GM19043 (cell line): ENCODE measurements at regions not wholly inside any gene's neighbourhood (a gene's known extent, or its start where the extent isn't known, plus 50 kb on each side); places are given as distances from the start of the nearest gene placed in this dataset.
"Not testable (repeated sequence)": the region's sequence is repeated elsewhere in the genome, so short reads cannot be mapped to it uniquely, and the experiment has no call there.

ENCODE experiments used
- ATAC-seq: cut with Tn5 transposase; IDR thresholded peaks from one replicate; pipeline ENCODE4 v1.9.1; 2021; ENCODE audit warnings: low read depth; ENCODE audit not compliant: unreplicated experiment

GRCh38 chr16:18263046-18263445 lies 73.5 kb downstream of the NPIPA8 start:
- ATAC-seq, result not testable (repeated sequence)

DNA sequence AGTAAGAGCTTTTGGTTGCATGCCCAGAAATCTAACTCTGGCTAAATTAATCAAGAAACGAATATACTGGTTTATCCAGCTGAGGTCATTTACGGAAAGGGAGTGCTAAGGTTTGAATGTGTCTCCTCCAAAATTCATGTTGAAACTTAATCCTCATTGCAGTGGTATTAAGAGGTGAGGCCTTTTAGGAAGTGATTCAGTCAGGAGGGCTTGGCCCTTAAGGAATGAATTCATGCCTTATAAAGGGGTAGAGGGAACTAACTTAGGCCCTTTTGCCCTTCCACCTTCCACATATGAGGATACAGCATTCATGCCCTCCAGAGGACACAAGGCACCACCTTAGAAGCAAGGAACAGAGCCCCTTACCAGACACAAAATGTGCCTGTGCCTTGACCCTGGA lies 74.7 kb downstream of the NPIPA8 start:
- ATAC-seq, result not testable (repeated sequence)

GRCh38 chr16:18259496-18260176 lies 76.9 kb downstream of the NPIPA8 start:
- not testable (repeated sequence) for ATAC-seq

DNA sequence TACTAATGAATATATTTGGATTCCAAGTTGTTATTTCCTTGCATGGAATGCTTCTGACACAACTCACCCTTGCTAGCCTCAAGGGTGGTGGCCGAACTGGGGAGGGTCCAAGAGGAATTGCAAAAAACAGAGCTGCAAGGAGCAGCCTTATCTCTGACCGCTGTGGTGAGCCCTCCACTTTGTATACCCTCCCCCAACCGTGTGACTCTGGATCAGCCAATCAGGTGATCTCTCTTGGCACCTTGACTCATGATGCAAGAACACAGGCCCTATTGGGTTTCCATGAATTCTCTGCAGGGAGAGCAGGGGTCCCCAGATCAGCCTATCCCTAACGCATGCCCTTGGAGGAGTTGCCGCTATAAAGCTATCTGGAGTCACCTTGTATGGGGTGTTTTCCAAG lies 83.6 kb downstream of the NPIPA8 start:
- not testable (repeated sequence) for ATAC-seq

GRCh38 chr16:18230505-18230904 lies 106.0 kb downstream of the NPIPA8 start:
- not testable (repeated sequence) for ATAC-seq

DNA sequence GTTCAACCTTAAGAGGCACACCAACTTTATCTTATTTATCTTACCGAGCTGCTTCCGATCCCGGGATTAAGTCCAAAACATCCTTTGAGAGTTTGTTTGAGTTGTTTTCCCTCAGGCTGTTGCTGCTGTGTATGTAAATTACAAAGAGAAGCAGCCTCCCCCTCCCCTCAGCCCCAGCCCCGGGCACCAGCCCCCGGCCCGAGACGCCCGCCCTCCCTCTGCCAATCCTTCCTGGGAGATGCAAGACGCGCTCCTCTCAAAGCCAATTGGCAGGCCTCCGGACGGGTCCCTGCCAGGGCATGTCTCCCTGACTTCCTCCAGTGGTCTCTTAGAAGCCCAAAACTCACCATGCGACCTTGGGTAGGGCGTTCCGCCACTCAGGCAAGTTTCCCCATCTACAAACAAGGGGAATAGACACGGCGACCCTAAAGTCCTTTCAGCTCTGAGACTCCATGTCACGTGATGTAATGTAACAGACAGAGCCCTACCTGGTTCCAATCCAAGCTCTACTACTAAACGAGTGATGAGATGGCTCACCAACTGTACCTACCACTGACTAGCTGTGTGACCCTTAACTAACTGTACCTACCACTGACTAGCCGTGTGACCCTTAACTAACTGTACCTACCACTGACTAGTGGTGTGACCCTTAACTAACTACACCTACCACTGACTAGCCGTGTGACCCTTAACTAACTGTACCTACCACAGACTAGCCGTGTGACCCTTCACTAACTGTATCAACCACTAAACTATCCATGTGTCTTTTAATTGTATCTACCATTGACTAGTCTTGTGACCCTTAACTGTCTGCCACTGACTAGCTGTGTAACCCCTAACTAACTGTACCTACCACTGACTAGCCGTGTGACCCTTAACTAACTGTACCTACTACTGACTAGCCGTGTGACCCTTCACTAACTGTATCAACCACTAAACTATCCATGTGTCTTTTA lies 114.2 kb downstream of the NPIPA8 start:
- ATAC-seq, result not testable (repeated sequence)

DNA sequence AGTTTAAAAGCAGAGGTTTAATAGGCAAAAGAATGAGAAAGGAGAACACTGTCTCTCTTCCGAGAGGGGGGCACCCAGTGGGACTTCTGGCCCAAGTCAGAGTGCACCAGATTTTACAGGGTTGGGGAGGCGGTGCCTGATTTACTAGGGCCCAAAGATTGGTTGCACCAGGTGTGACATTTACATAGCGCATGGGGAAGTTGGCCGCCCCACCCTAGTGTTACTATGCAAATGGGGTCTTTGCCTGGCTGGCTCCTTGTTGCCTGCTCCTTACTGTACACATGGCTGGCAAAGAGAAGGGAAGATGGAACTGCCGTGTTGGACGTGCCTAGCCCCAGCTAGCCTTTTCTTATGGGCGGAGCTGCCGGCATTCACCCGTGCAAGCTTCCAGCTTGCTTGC lies 118.8 kb downstream of the NPIPA8 start:
- ATAC-seq, result not testable (repeated sequence)

- not testable (repeated sequence) for ATAC-seq
Observed at GRCh38 chr16:18216814-18217213, 119.7 kb downstream of the NPIPA8 start.

DNA sequence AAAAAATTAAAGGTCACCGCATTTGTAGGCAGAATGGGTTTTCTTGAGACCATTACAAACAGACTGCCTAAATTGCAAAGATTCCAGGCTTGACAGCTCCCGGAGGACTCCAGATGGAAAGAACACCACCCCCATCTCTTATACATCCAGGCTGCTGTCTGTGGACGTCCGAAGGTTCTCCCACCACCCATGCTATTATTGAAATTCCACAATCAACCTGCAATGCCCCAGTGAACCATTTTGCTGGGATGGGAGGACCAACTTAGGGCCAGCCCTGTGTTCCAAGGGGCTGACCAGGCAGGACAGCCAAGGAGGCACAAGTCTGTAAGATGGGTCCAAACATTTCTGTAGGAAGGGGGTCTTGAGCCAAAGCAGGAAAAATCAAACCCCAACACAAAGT lies 122.7 kb downstream of the NPIPA8 start:
- ATAC-seq, result not testable (repeated sequence)

DNA sequence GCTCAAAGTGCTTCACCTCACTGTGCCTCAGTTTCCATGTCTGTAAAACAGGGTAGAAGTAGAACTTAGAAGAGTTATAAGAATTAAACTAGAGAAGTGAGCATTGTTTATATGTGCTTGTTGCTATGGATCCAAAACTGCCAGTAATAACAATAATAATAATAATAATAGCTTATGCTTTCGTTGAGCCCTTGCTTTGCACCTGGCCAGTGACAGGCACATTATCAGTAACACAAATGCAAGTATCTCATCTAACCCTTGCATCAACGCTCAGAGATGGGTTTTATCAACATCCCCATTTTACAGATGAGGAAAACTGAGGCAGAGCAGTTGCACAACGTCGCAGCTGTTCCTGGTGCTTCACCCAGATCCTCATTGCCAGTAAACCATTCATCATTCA lies 125.0 kb downstream of the NPIPA8 start:
- not testable (repeated sequence) for ATAC-seq

- not testable (repeated sequence) for ATAC-seq
Observed at GRCh38 chr16:18204786-18205185, 131.8 kb downstream of the NPIPA8 start.

- ATAC-seq, result not testable (repeated sequence)
Observed at GRCh38 chr16:18204309-18204708, 132.2 kb downstream of the NPIPA8 start.

GRCh38 chr16:18201511-18201910 lies 135.0 kb downstream of the NPIPA8 start:
- ATAC-seq, result not testable (repeated sequence)

- not testable (repeated sequence) for ATAC-seq
Observed at GRCh38 chr16:18192389-18192788, 144.1 kb downstream of the NPIPA8 start.

GRCh38 chr16:18190179-18190578 lies 146.4 kb downstream of the NPIPA8 start:
- ATAC-seq, result not testable (repeated sequence)

DNA sequence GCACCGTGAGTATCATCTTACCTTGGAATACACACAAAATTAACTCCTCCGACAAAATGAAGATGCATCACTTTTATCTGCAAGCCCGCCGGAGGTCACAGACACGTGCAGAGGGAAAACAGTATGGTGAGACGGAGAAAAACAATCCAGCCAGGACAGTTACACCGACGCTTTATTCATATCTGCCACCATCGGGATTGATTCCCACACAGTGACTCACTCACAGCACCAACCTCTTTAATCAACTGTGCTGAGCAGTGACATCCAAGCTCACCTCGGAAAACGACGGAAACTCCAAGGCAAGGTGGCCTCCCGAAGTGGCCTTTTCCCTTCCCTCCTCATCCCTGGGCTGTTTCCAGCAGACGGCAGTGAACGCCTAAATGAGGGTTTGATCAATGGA lies 151.8 kb downstream of the NPIPA8 start:
- ATAC-seq, result not testable (repeated sequence)

DNA sequence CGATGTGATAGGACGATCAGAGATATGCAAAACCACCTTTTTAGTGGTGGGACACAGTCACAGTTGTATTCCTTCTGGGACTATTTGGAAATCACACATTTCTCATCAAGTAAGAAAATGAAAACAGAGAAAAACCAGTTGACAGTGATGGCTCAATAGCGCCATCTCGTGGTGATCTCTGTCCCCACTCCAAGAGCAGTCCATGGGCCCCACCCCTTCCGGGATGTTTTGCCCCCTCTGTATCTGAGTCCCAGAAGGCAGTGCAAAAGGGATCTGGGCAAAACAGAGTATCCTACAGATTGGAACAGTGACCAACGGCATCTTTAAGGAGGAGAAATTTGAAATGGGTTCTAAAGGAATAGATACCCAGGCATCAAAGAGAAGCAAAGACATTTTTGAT lies 155.5 kb downstream of the NPIPA8 start:
- not testable (repeated sequence) for ATAC-seq

GRCh38 chr16:18173945-18174497 lies 162.5 kb downstream of the NPIPA8 start:
- ATAC-seq, result not testable (repeated sequence)

GRCh38 chr16:18162293-18162692 lies 174.2 kb downstream of the NPIPA8 start:
- ATAC-seq, result not testable (repeated sequence)

DNA sequence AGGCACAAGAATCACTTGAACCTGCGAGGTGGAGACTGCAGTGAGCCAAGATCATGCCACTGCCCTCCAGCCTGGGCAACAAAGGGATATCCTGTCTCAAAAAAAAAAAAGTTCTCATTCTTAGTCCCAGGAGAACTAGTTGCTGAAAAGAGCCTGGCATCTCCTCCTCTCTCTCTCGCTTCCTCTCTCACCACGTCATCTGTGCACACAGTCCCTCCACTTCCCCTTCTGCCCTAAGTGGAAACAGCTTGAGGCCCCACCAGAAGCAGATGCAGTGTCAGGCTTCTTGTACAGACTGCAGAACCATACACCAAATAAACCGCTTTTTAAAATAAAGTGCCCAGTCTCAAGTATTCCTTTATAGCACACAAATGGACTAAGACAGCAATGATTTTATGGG lies 175.3 kb downstream of the NPIPA8 start:
- not testable (repeated sequence) for ATAC-seq

DNA sequence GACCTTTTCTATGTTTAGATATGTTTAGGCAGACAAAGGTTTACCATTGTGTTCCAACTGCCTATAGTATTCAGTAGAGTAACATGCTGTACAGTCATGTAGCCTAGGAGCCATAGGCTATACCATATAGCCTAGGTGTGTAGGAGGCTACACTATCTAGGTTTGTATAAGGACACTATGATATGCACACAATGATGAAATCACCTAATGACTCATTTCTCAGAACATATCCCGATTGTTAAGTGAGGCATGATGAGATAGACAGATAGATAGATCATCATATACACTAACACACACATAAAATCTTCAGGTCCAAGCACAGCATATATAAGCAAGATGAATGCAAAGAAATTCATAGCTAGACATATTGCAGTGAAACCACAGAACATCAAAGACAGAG lies 177.4 kb downstream of the NPIPA8 start:
- not testable (repeated sequence) for ATAC-seq
